IMR-90 (cell line): ENCODE measurements at regions not wholly inside any gene's neighbourhood (a gene's known extent, or its start where the extent isn't known, plus 50 kb on each side); places are given as distances from the start of the nearest gene placed in this dataset.

Experiments used
- ATAC-seq: fragments of 200-7000 bp; cut with Tn5 transposase; 2 replicates; pipeline ENCODE4 v1.9.1; 2020; ENCODE audit warnings: low read depth, mild to moderate bottlenecking, moderate library complexity
- BruUV-seq: library from RNA; stranded (reverse); fragments of 400-500 nt; replicated peaks from 2 replicates; lab custom pipeline; 2021; lab: Mats Ljungman, UMichigan
- CTCF ChIA-PET: fragments of 300-600 bp; formaldehyde crosslinking; extraction: SDS; loops from one replicate; lab custom pipeline; 2021; ENCODE audit warnings: antibody characterized with exemption; lab: Yijun Ruan, JAX
- POLR2A ChIA-PET: fragments of 300-600 bp; sonication (Branson Sonifier 250); formaldehyde crosslinking; loops from one replicate; lab custom pipeline; 2022; ENCODE audit warnings: antibody characterized with exemption; ENCODE audit not compliant: unreplicated experiment; lab: Charles Lee
- DNase-seq: peaks from one replicate; pipeline ENCODE4 v3.0.0; 2013
- H2AFZ ChIP-seq: replicated peaks from 2 replicates; pipeline ENCODE3; 2013; ENCODE audit warnings: low read length, mild to moderate bottlenecking; ENCODE audit not compliant: poor library complexity
- H2AK5ac ChIP-seq: 2 replicates; pipeline ENCODE4 v1.6.1; 2013; ENCODE audit warnings: low read depth, low read length, inconsistent platforms
- H2AK9ac ChIP-seq: replicated peaks from 2 replicates; pipeline ENCODE3; 2013; ENCODE audit warnings: mild to moderate bottlenecking, low read depth, low read length, moderate library complexity; ENCODE audit not compliant: poor library complexity
- H2BK120ac ChIP-seq: 2 replicates; pipeline ENCODE4 v1.6.1; 2013; ENCODE audit warnings: low read depth, low read length, inconsistent platforms
- H2BK15ac ChIP-seq: 3 replicates; pipeline ENCODE4 v1.6.1; 2013; ENCODE audit warnings: low read depth, low read length, inconsistent platforms
- H2BK20ac ChIP-seq: 2 replicates; pipeline ENCODE4 v1.6.1; 2013; ENCODE audit warnings: low read depth, mild to moderate bottlenecking, inconsistent platforms, low read length, moderate library complexity
- H2BK5ac ChIP-seq: 2 replicates; pipeline ENCODE4 v1.6.1; 2013; ENCODE audit warnings: mild to moderate bottlenecking, low read depth, low read length, inconsistent platforms; ENCODE audit not compliant: poor library complexity, severe bottlenecking
- H3K14ac ChIP-seq: replicated peaks from 2 replicates; pipeline ENCODE4 v1.6.1; 2013; ENCODE audit warnings: low read depth, low read length, inconsistent platforms
- H3K18ac ChIP-seq: 2 replicates; pipeline ENCODE4 v1.6.1; 2013; ENCODE audit warnings: low read depth, low read length, control low read depth
- H3K23ac ChIP-seq: 2 replicates; pipeline ENCODE4 v1.6.1; 2013; ENCODE audit warnings: low read depth, low read length, inconsistent platforms
- H3K27ac ChIP-seq: 2 replicates; pipeline ENCODE4 v1.5.1; 2013; ENCODE audit warnings: mild to moderate bottlenecking, control low read depth, low read length; ENCODE audit not compliant: insufficient read depth
- H3K27me3 ChIP-seq: 2 replicates; pipeline ENCODE4 v1.6.1; 2013; ENCODE audit warnings: low read length; ENCODE audit not compliant: control insufficient read depth, insufficient read depth
- H3K36me3 ChIP-seq: 2 replicates; pipeline ENCODE4 v1.6.1; 2013; ENCODE audit warnings: low read length, mixed read lengths; ENCODE audit not compliant: control insufficient read depth, insufficient read depth
- H3K4ac ChIP-seq: 2 replicates; pipeline ENCODE4 v1.6.1; 2013; ENCODE audit warnings: low read depth, low read length, inconsistent platforms
- H3K4me1 ChIP-seq: 2 replicates; pipeline ENCODE4 v1.6.1; 2013; ENCODE audit warnings: low read length, mixed read lengths; ENCODE audit not compliant: control insufficient read depth, insufficient read depth
- H3K4me2 ChIP-seq: 2 replicates; pipeline ENCODE4 v1.6.1; 2013; ENCODE audit warnings: low read depth, mild to moderate bottlenecking, control low read depth, low read length, moderate library complexity
- H3K4me3 ChIP-seq: 2 replicates; pipeline ENCODE4 v1.5.1; 2013; ENCODE audit warnings: low read depth, mild to moderate bottlenecking, control low read depth, low read length, moderate library complexity; ENCODE audit not compliant: insufficient read depth
- H3K56ac ChIP-seq: 2 replicates; pipeline ENCODE4 v1.6.1; 2013; ENCODE audit warnings: low read length, inconsistent platforms; ENCODE audit not compliant: insufficient read depth; ENCODE audit errors: extremely low read depth
- H3K79me1 ChIP-seq, 2 experiments: 2 replicates each; pipeline ENCODE4 v1.6.1; 2013; ENCODE audit warnings: low read length in 2 of 2, inconsistent platforms in 1 of 2, low read depth in 1 of 2
- H3K9ac ChIP-seq: 2 replicates; pipeline ENCODE4 v1.6.1; 2013; ENCODE audit warnings: low read depth, low read length, control low read depth
- H3K9me1 ChIP-seq: 2 replicates; pipeline ENCODE4 v1.6.1; 2013; ENCODE audit warnings: low read length, inconsistent platforms; ENCODE audit not compliant: insufficient read depth
- H3K9me3 ChIP-seq: 2 replicates; pipeline ENCODE4 v1.6.1; 2013; ENCODE audit warnings: low read length; ENCODE audit not compliant: control insufficient read depth, insufficient read depth
- H4K20me1 ChIP-seq: 2 replicates; pipeline ENCODE4 v1.6.1; 2013; ENCODE audit warnings: low read length, inconsistent platforms; ENCODE audit not compliant: insufficient read depth
- H4K5ac ChIP-seq: 2 replicates; pipeline ENCODE4 v1.6.1; 2013; ENCODE audit warnings: mild to moderate bottlenecking, low read depth, low read length, control low read depth
- H4K8ac ChIP-seq, 2 experiments: 2 replicates each; pipeline ENCODE4 v1.6.1; 2013; ENCODE audit warnings: low read depth in 2 of 2, low read length in 2 of 2, control low read depth in 1 of 2, inconsistent platforms in 1 of 2
- H4K91ac ChIP-seq: 2 replicates; pipeline ENCODE4 v1.6.1; 2013; ENCODE audit warnings: low read depth, low read length, inconsistent platforms; ENCODE audit not compliant: insufficient read depth
- CHD1 ChIP-seq: IDR thresholded peaks from 2 replicates; pipeline ENCODE4 v1.6.1; 2012; ENCODE audit warnings: low read depth, low read length, improper control_type of control experiment
- CTCF ChIP-seq: conservative IDR thresholded peaks from 2 replicates; pipeline ENCODE4 v1.5.1; 2012; ENCODE audit warnings: mild to moderate bottlenecking, low read depth, low read length, improper control_type of control experiment
- ELK1 ChIP-seq: fragments of 150-350 bp; IDR thresholded peaks from 2 replicates; pipeline ENCODE4 v1.6.1; 2016; ENCODE audit warnings: low read depth, mild to moderate bottlenecking, low read length, moderate library complexity, borderline replicate concordance
- MAFK ChIP-seq: IDR thresholded peaks from 2 replicates; pipeline ENCODE4 v1.6.1; 2012; ENCODE audit warnings: low read depth, low read length, improper control_type of control experiment
- MAZ ChIP-seq: IDR thresholded peaks from 2 replicates; pipeline ENCODE4 v1.6.1; 2012; ENCODE audit warnings: low read depth, mild to moderate bottlenecking, low read length, improper control_type of control experiment, moderate library complexity, borderline replicate concordance
- MXI1 ChIP-seq: IDR thresholded peaks from 2 replicates; pipeline ENCODE4 v1.6.1; 2012; ENCODE audit warnings: low read depth, mild to moderate bottlenecking, low read length, moderate library complexity, borderline replicate concordance
- NFE2L2 ChIP-seq: fragments of 150-350 bp; IDR thresholded peaks from 2 replicates; pipeline ENCODE4 v1.6.1; 2016; ENCODE audit warnings: low read depth, mild to moderate bottlenecking, low read length
- POLR2A ChIP-seq: IDR thresholded peaks from 2 replicates; pipeline ENCODE4 v1.6.1; 2012; ENCODE audit warnings: mild to moderate bottlenecking, low read depth, low read length
- RCOR1 ChIP-seq: IDR thresholded peaks from 2 replicates; pipeline ENCODE4 v1.6.1; 2012; ENCODE audit warnings: mild to moderate bottlenecking, low read length, improper control_type of control experiment; ENCODE audit not compliant: insufficient replicate concordance
- RFX5 ChIP-seq: IDR thresholded peaks from 2 replicates; pipeline ENCODE4 v1.8.0; 2012; ENCODE audit warnings: low read depth, mild to moderate bottlenecking, low read length, moderate library complexity
- WGBS, 2 experiments: methylation state at CpG; one replicate each; pipeline versions ENCODE4 v1.1.5 to v1.1.7; 2013; ENCODE audit warnings: missing lambda C conversion rate in 2 of 2; ENCODE audit not compliant: insufficient read length in 1 of 2; ENCODE audit errors: extremely low coverage in 2 of 2; 5-methylcytosine and 5-hydroxymethylcytosine counted together
- dilution Hi-C: fragments of 300-500 bp; cut with HindIII; formaldehyde crosslinking; loops from one replicate; pipeline ENCODE4 v1.14.3; 2018; ENCODE audit warnings: low sequenced_read_pairs; ENCODE audit not compliant: unreplicated experiment
- in situ Hi-C: fragments of 300-500 bp; cut with MboI; formaldehyde crosslinking; loops from 3 replicates; pipeline ENCODE4 v1.14.3; 2019; ENCODE audit warnings: low sequenced_read_pairs, inconsistent platforms, mixed read lengths
- intact Hi-C: fragments of 100-400 bp; cut with micrococcal nuclease; formaldehyde crosslinking; loops from 2 replicates; pipeline ENCODE4 v1.10.0; 2022

- no peak overlapping the region for H3K4me2 ChIP-seq
- no peaks in the 10 kb centered on the region for H3K9me1 ChIP-seq
- no peak overlapping the region for H4K8ac ChIP-seq
- H2BK120ac ChIP-seq, result no peak overlapping the region
- H2AFZ ChIP-seq, result no peak overlapping the region
- no TSS peak for BruUV-seq
- H3K56ac ChIP-seq, result no peak overlapping the region
- H3K23ac ChIP-seq, result no peak overlapping the region
- no peak overlapping the region for H3K14ac ChIP-seq
- H3K4me3 ChIP-seq, result no peak overlapping the region
- H4K5ac ChIP-seq, result no peak overlapping the region
- H3K4ac ChIP-seq, result no peak overlapping the region
- no peak overlapping the region for H2AK9ac ChIP-seq
- no peak overlapping the region for H2BK15ac ChIP-seq
- no peak for DNase-seq
- H4K91ac ChIP-seq, result no peak overlapping the region
- ChIA-PET CTCF (no interaction called here), POLR2A (interaction anchor here (0.7 kb wide), 1 partner anchor 179 kb away, joined by 3 read pairs; no protein-coding TSS in a partner anchor)
- no peak overlapping the region for H3K9ac ChIP-seq
- no peaks in the 10 kb centered on the region for H3K4me1 ChIP-seq
- no peaks in the 10 kb centered on the region for H3K9me3 ChIP-seq
- WGBS, 2 experiments, result no CpG with 5 or more reads among the region's 1 CpG
- no peak overlapping the region for H3K18ac ChIP-seq
- dilution Hi-C loops, result no loop called here
- H3K36me3 ChIP-seq, result no peaks in the 10 kb centered on the region
- no peaks in the 10 kb centered on the region; the same call in 1 of the 2 replicates for H3K27me3 ChIP-seq
- in situ Hi-C loops, result no loop called here
- intact Hi-C loops, result no loop called here
- no peak for ATAC-seq
- no peak overlapping the region for H2AK5ac ChIP-seq
- H2BK5ac ChIP-seq, result no peak overlapping the region
- TF ChIP-seq CHD1, result no peak
- no peak for TF ChIP-seq NFE2L2
- no peak for TF ChIP-seq RCOR1
- TF ChIP-seq MAZ, result no peak
- TF ChIP-seq MXI1, result no peak
- no peak for TF ChIP-seq ELK1
- no peak for TF ChIP-seq POLR2A
- TF ChIP-seq MAFK, result no peak
- TF ChIP-seq RFX5, result no peak
- no peak for TF ChIP-seq CTCF
- no peak overlapping the region for H3K27ac ChIP-seq
- H3K79me1 ChIP-seq, result no peaks in the 10 kb centered on the region
- no peak overlapping the region for H2BK20ac ChIP-seq
- H4K20me1 ChIP-seq, result no peaks in the 10 kb centered on the region
Measured at GRCh38 chr12:43131301-43131700, 420.7 kb downstream of the ADAMTS20 start.
